Upper lobe of left lung (tissue), 6 donors: ENCODE measurements at regions not wholly inside any gene's neighbourhood (a gene's known extent, or its start where the extent isn't known, plus 50 kb on each side); places are given as distances from the start of the nearest gene placed in this dataset.

ENCODE experiments used
- ATAC-seq, 2 donors: fragments of 200-7000 bp; cut with Tn5 transposase; one replicate each; pipeline ENCODE4 v1.9.1; 2022; ENCODE audit warnings: mild to moderate bottlenecking in 2 of 2, moderate library complexity in 2 of 2; ENCODE audit not compliant: low FRiP score in 2 of 2
- DNase-seq, 2 donors: peaks; one replicate each; pipeline ENCODE4 v3.0.0-alpha.2; 2019 to 2020
- H3K27ac ChIP-seq, 4 donors: fragments of 200-600 bp; sonication (generic); one replicate each; pipeline ENCODE4 v1.5.1; 2016 to 2019
- H3K27me3 ChIP-seq, 4 donors: fragments of 200-600 bp; sonication (generic); one replicate each; pipeline ENCODE4 v1.5.1; 2017 to 2019
- H3K36me3 ChIP-seq, 4 donors: fragments of 200-600 bp; sonication (generic); one replicate each; pipeline ENCODE4 v1.5.1; 2016 to 2019
- H3K4me1 ChIP-seq, 4 donors: fragments of 200-600 bp; sonication (generic); one replicate each; pipeline ENCODE4 v1.5.1; 2018 to 2019
- H3K4me3 ChIP-seq, 4 donors: fragments of 200-600 bp; sonication (generic); one replicate each; pipeline ENCODE4 v1.5.1; 2017 to 2019; ENCODE audit warnings: mild to moderate bottlenecking in 2 of 4, moderate library complexity in 1 of 4
- H3K9me3 ChIP-seq, 4 donors: fragments of 200-600 bp; sonication (generic); one replicate each; pipeline ENCODE4 v1.5.1; 2018 to 2019
- EP300 ChIP-seq, 4 donors: sonication (generic); formaldehyde crosslinking; IDR thresholded peaks; one replicate each; pipeline ENCODE4 v1.5.1; 2017; ENCODE audit warnings: antibody characterized with exemption in 4 of 4, control low read depth in 2 of 4
- POLR2A ChIP-seq, 4 donors: fragments of 450-650 bp; IDR thresholded peaks; one replicate each; pipeline ENCODE4 v1.5.1; 2016 to 2017; ENCODE audit warnings: antibody characterized with exemption in 4 of 4, mild to moderate bottlenecking in 2 of 4
- POLR2AphosphoS5 ChIP-seq, 2 donors: sonication (generic); formaldehyde crosslinking; IDR thresholded peaks; one replicate each; pipeline ENCODE4 v1.5.1; 2017; ENCODE audit warnings: antibody characterized with exemption in 2 of 2
- WGBS, 2 donors: methylation state at CpG; one replicate each; pipeline ENCODE4 v1.1.5; 2017 to 2018; 5-methylcytosine and 5-hydroxymethylcytosine counted together
- TF ChIP-seq, protein P1 (sequence below), 6 experiments: fragments of 450-650 bp in 4 of 6; fragments of 200-600 bp in 2 of 6; sonication (generic) in 2 of 6; IDR thresholded peaks; one replicate each; pipeline ENCODE4 v1.5.1; 2016 to 2019; ENCODE audit warnings: antibody characterized with exemption in 6 of 6
- donor health status: DM: no; HTN: no; CAD: no; lungs with moderate emphysema.
- donor health status: DM: no; HTN: yes; CAD: no; lungs with severe emphysema.

DNA sequence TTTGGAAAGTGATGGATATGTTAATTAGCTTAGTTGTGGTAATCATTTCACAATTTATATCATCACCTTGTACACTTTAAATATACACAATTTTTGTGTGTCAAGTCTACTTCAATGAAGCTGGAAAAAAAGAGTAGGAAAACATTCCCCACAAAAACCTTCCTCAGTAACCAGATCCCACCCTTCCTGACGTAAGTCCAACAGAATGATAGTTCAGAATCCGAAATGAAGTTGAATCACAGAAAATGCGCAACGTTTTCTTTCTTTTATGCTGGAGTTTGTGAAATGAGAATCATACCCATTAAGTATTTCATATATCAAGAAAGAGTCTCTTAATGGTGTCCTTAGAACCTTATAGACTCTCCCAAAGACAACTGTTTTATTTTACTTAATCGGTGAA is 292.9 kb downstream of the USP46 start:
- Histone ChIP-seq H3K4me3 (no peak overlapping the region), H3K27ac (no peak overlapping the region), H3K36me3 (no peaks in the 10 kb centered on the region), H3K4me1 (no peaks in the 10 kb centered on the region), H3K27me3 (no peaks in the 10 kb centered on the region), H3K9me3 (no peaks in the 10 kb centered on the region)
- DNase-seq, result no peak
- WGBS, 2 donors, result 91 to 92% methylated on average over 5 of the region's 5 CpGs
- TF ChIP-seq POLR2AphosphoS5 (IDR thresholded peaks at IDR 0.05) (no peak), EP300 (IDR thresholded peaks at IDR 0.05) (no peak), POLR2A (IDR thresholded peaks at IDR 0.05) (no peak)
- TF ChIP-seq, protein P1, sequence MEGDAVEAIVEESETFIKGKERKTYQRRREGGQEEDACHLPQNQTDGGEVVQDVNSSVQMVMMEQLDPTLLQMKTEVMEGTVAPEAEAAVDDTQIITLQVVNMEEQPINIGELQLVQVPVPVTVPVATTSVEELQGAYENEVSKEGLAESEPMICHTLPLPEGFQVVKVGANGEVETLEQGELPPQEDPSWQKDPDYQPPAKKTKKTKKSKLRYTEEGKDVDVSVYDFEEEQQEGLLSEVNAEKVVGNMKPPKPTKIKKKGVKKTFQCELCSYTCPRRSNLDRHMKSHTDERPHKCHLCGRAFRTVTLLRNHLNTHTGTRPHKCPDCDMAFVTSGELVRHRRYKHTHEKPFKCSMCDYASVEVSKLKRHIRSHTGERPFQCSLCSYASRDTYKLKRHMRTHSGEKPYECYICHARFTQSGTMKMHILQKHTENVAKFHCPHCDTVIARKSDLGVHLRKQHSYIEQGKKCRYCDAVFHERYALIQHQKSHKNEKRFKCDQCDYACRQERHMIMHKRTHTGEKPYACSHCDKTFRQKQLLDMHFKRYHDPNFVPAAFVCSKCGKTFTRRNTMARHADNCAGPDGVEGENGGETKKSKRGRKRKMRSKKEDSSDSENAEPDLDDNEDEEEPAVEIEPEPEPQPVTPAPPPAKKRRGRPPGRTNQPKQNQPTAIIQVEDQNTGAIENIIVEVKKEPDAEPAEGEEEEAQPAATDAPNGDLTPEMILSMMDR (IDR thresholded peaks at IDR 0.05), result no peak
- ATAC-seq, result no peak

- no peak for TF ChIP-seq POLR2A (IDR thresholded peaks at IDR 0.05)
- TF ChIP-seq, protein P1 (IDR thresholded peaks at IDR 0.05), result no peak
- TF ChIP-seq EP300 (IDR thresholded peaks at IDR 0.05), result no peak
- no peak for TF ChIP-seq POLR2AphosphoS5 (IDR thresholded peaks at IDR 0.05)
- 67 to 75% methylated on average over 4 of the region's 4 CpGs for WGBS, 2 donors
Observed at GRCh38 chr4:52366621-52367020, 292.5 kb downstream of the USP46 start.

DNA sequence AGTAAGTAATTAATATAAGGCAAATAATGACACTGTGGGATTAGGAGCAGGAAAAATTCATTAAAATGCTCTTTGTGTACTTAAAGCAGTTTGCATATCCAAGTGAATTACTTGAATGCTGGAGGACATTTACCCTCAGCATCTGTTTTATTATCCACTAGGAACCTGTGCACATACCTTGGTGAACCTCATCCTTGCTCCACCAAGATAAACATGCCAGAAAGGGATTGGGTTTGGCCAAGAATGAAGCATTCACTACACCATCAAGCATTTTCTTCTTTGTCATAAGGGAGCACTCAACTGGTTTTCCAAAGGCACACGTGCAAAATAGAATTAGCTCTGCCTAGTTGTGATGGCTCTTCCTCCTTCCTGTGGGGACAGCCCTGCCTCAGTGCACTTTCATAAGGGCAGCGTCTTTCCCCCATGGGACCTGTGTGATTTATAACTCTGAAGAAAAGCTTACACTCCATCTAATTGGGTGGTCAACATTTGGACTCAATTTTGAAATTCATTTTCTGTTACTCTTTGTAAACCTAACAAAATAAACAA is 291.7 kb downstream of the USP46 start:
- no peak overlapping the region for H3K27ac ChIP-seq
- H3K4me1 ChIP-seq, result no peaks in the 10 kb centered on the region
- WGBS, 2 donors, result 62 to 72% methylated on average over 2 of the region's 2 CpGs
- ATAC-seq (no peak), DNase-seq (no peak)
- H3K36me3 ChIP-seq, result no peaks in the 10 kb centered on the region
- no peak for TF ChIP-seq POLR2A (IDR thresholded peaks at IDR 0.05)
- TF ChIP-seq EP300 (IDR thresholded peaks at IDR 0.05), result no peak
- TF ChIP-seq, protein P1 (IDR thresholded peaks at IDR 0.05), result no peak
- no peak for TF ChIP-seq POLR2AphosphoS5 (IDR thresholded peaks at IDR 0.05)
- H3K4me3 ChIP-seq, result no peak overlapping the region
- no peaks in the 10 kb centered on the region for H3K9me3 ChIP-seq
- no peaks in the 10 kb centered on the region for H3K27me3 ChIP-seq

More at GRCh38 chr4:52366621-52367020, 292.5 kb downstream of the USP46 start:
- no peak for ATAC-seq
- no peaks in the 10 kb centered on the region for H3K4me1 ChIP-seq
- H3K27ac ChIP-seq, result no peak overlapping the region
- no peaks in the 10 kb centered on the region for H3K9me3 ChIP-seq
- DNase-seq, result no peak
- H3K27me3 ChIP-seq, result no peaks in the 10 kb centered on the region
- no peaks in the 10 kb centered on the region for H3K36me3 ChIP-seq
- H3K4me3 ChIP-seq, result no peak overlapping the region

- 46 to 68% methylated on average over 6 of the region's 6 CpGs for WGBS, 2 donors
- no peak for TF ChIP-seq POLR2AphosphoS5 (IDR thresholded peaks at IDR 0.05)
- no peaks in the 10 kb centered on the region for H3K9me3 ChIP-seq
- no peaks in the 10 kb centered on the region for H3K4me1 ChIP-seq
- no peak for ATAC-seq
- H3K27me3 ChIP-seq, result no peaks in the 10 kb centered on the region
- DNase-seq, result no peak
- H3K4me3 ChIP-seq, result no peak overlapping the region
- H3K27ac ChIP-seq, result no peak overlapping the region
- no peaks in the 10 kb centered on the region for H3K36me3 ChIP-seq
Observed at GRCh38 chr4:52368895-52369294, 290.2 kb downstream of the USP46 start.

- Histone ChIP-seq H3K9me3 (no peaks in the 10 kb centered on the region), H3K27me3 (no peaks in the 10 kb centered on the region), H3K4me3 (no peak overlapping the region), H3K4me1 (no peaks in the 10 kb centered on the region), H3K36me3 (no peaks in the 10 kb centered on the region), H3K27ac (no peak overlapping the region)
- no peak for TF ChIP-seq POLR2AphosphoS5 (IDR thresholded peaks at IDR 0.05)
- TF ChIP-seq, protein P1 (IDR thresholded peaks at IDR 0.05), result no peak
- ATAC-seq, result no peak
- DNase-seq, result no peak
- 68 to 93% methylated on average over 1 of the region's 1 CpG for WGBS, 2 donors
Observed at GRCh38 chr4:52369649-52370048, 289.5 kb downstream of the USP46 start.
